Type B pancreatic cell (in vitro differentiated cells): ENCODE measurements at regions not wholly inside any gene's neighbourhood (a gene's known extent, or its start where the extent isn't known, plus 50 kb on each side); places are given as distances from the start of the nearest gene placed in this dataset.

Experiments
- DNase-seq: peaks from one replicate; pipeline ENCODE4 v3.0.0; 2021; ENCODE audit warnings: mixed read lengths; ENCODE audit not compliant: unreplicated experiment; ENCODE audit errors: extremely low spot score
- H3K27ac Mint-ChIP-seq: 2 replicates; pipeline ENCODE4 v1.8.0; 2021; ENCODE audit warnings: mild to moderate bottlenecking, mixed read lengths
- H3K27me3 Mint-ChIP-seq: 2 replicates; pipeline ENCODE4 v1.8.0; 2021; ENCODE audit warnings: mixed read lengths
- H3K36me3 Mint-ChIP-seq: 2 replicates; pipeline ENCODE4 v1.8.0; 2021; ENCODE audit warnings: mixed read lengths
- H3K4me1 Mint-ChIP-seq: one replicate; pipeline ENCODE4 v1.8.0; 2021; ENCODE audit warnings: mixed read lengths; ENCODE audit not compliant: unreplicated experiment
- H3K4me3 Mint-ChIP-seq: 2 replicates; pipeline ENCODE4 v1.8.0; 2021; ENCODE audit warnings: mild to moderate bottlenecking, mixed read lengths
- H3K9me3 Mint-ChIP-seq: 2 replicates; pipeline ENCODE4 v1.8.0; 2021; ENCODE audit warnings: mixed read lengths
- CTCF ChIP-seq: fragments of 200-600 bp; sonication (generic); conservative IDR thresholded peaks from 2 replicates; pipeline ENCODE4 v1.5.0; 2021; ENCODE audit warnings: antibody characterized with exemption, mild to moderate bottlenecking

GRCh38 chr13:40480012-40480914 lies 186.2 kb downstream of the FOXO1 start:
- peaks cover 33% of the 10 kb centered on the region for H3K4me1 Mint-ChIP-seq
- no peak overlapping the region for H3K27ac Mint-ChIP-seq
- no peak for TF ChIP-seq CTCF
- no peak for DNase-seq
- no peaks in the 10 kb centered on the region for H3K36me3 Mint-ChIP-seq
- H3K9me3 Mint-ChIP-seq: no peaks in the 10 kb centered on the region
- no peak overlapping the region for H3K4me3 Mint-ChIP-seq
- H3K27me3 Mint-ChIP-seq: no peaks in the 10 kb centered on the region

- Mint-ChIP-seq H3K36me3 (no peaks in the 10 kb centered on the region), H3K27ac (peak overlapping the region; percentile 6), H3K4me1 (peaks cover 39% of the 10 kb centered on the region), H3K9me3 (no peaks in the 10 kb centered on the region), H3K4me3 (no peak overlapping the region), H3K27me3 (no peaks in the 10 kb centered on the region)
- no peak for TF ChIP-seq CTCF
- no peak for DNase-seq
These were observed 185.4 kb downstream of the FOXO1 start for GRCh38 chr13:40480915-40481516.

- Mint-ChIP-seq H3K27ac (no peak overlapping the region), H3K9me3 (no peaks in the 10 kb centered on the region), H3K36me3 (no peaks in the 10 kb centered on the region), H3K4me3 (no peak overlapping the region), H3K4me1 (peaks cover 24% of the 10 kb centered on the region), H3K27me3 (no peaks in the 10 kb centered on the region)
- DNase-seq: no peak
- no peak for TF ChIP-seq CTCF
These were observed 182.8 kb downstream of the FOXO1 start for GRCh38 chr13:40483601-40484000.

- Mint-ChIP-seq H3K27me3 (no peaks in the 10 kb centered on the region), H3K9me3 (no peaks in the 10 kb centered on the region), H3K36me3 (no peaks in the 10 kb centered on the region), H3K27ac (no peak overlapping the region), H3K4me1 (peaks cover 24% of the 10 kb centered on the region), H3K4me3 (no peak overlapping the region)
- TF ChIP-seq CTCF: no peak
- DNase-seq: no peak
These were observed 182.2 kb downstream of the FOXO1 start for GRCh38 chr13:40484101-40484800.

- Mint-ChIP-seq H3K36me3 (no peaks in the 10 kb centered on the region), H3K4me1 (peaks cover 31% of the 10 kb centered on the region), H3K4me3 (no peak overlapping the region), H3K27me3 (no peaks in the 10 kb centered on the region), H3K9me3 (no peaks in the 10 kb centered on the region), H3K27ac (no peak overlapping the region)
- TF ChIP-seq CTCF: no peak
- DNase-seq: no peak
These were observed 181.5 kb downstream of the FOXO1 start for GRCh38 chr13:40484974-40485373.
